CD4-positive, alpha-beta T cell treated with Interleukin-1 beta for 1 hour (primary cell): ENCODE measurements at regions not wholly inside any gene's neighbourhood (a gene's known extent, or its start where the extent isn't known, plus 50 kb on each side); places are given as distances from the start of the nearest gene placed in this dataset.
"Not testable (repeated sequence)": the region's sequence is repeated elsewhere in the genome, so short reads cannot be mapped to it uniquely, and the experiment has no call there.

Experiments
- DNase-seq, 2 donors: peaks; one replicate each; pipeline ENCODE4 v3.0.0-alpha.2; 2020 to 2022

GRCh38 chr2:10183146-10183675, 60.7 kb downstream of the RRM2 start:
- no peak for DNase-seq

DNA sequence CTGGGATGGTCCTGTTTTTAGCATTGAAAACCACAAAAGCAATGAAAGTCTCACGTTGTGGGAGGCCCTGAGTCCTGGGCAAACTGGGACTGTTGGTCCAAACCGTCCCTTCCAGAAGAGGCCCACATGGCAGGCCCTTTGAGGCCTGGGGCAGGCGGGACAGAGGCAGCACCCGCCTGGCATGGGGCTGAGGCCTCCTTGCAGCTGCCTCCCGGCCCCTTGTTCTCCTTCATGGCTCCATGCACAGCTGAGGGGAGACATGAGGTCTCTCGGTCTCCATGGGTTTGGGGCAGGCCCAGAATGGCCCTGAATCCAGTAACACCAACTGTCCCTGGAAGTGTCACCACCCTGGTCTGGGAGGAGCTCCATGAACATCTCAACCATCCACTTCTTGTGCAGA, 61.9 kb downstream of the RRM2 start:
- DNase-seq, result no peak

- DNase-seq, result no peak
Observed at GRCh38 chr2:10185046-10185445, 62.5 kb downstream of the RRM2 start.

DNA sequence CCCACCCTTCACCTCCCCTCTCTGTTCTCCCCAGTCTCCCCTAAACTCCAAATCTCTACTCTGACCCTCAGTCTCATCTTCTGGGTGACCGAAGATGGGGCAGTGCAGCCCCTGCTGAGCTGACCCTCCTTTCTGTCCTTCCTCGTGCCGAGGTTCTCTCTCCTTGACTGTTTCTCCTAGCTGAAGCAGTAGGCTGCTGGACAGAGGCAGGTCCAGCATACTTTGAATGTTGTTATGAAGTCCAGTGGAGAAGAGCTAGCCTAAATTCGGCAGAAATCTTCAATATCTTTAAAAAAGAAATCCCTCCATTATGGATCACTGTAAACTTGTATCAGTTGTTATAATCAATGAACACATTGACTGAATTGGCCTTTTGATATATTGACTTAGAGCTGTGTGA, 63.2 kb downstream of the RRM2 start:
- no peak for DNase-seq

DNA sequence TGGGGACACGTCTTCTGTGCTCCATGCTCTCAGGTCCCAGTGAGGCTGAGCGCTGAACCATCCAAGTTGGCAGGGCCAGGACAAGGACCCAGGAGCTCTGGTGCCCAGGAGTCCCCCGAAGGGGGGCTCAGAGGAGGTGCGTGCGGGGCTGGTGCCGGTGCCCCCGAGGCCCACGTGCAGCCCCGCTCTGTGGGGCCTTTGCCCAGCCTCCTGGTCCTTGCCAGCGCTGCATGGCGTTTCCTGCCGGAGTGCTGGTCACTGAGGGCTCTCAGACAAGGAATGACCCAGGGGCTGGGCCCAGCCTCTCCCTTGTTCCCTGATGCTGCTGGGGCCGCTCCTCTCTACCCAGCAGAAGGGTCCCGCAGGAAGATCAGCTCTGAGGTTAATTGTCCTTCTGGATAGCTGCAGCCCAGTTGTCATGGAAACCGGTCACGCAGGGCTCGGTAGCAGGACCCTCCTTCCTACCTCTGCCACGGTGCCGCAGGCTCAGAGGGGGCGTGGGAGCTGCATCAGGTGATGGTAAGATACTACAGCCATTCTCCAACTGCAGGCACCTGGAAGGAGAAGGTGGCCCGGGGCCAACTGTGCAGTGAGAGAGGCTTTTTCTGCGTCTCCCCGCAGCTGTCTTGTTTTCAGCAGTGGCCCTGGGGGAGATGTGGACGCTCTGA, 64.5 kb downstream of the RRM2 start:
- no peak for DNase-seq

DNA sequence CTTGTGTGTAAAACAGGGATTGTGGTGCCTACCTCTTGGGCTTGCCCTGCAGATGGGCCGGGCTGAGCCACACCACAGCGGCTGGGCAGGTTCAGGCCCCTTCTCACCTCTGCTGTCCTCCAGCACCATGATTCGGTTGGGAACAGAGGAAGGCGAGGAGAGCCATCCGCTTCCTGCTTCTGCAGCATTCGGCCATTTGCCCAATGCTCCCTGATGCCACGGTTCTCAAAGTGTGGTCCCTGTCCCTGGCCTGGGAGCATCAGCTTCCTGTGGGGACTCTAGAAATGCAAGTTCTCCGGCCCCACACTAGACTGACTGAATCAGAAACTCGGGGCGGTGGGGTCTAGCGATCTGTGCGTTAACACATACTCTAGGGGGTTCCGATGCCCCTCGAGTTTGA, 65.1 kb downstream of the RRM2 start:
- DNase-seq, result no peak

DNA sequence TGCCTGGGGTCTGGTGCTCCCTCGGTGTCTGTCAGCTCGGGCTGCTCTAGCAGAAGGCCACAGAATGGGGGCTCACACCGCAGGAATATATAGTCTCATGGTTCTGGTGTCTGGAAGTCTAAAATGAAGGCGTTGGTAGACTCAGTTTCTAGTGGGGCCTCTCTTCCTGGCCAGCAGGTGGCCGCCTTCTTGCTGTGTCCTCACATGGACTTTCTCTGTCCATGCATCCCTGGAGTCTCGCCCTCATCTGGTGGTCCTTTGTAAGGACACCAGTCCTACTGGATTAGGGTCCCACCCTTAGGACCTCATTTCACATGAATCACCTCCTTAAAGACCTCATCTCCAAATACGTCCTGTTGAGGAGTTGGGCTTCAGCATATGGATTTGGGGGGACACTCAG, 65.7 kb downstream of the RRM2 start:
- DNase-seq, result no peak

GRCh38 chr2:10188729-10189305, 66.3 kb downstream of the RRM2 start:
- DNase-seq, result no peak

- DNase-seq, result no peak
Observed at GRCh38 chr2:10190255-10190654, 67.7 kb downstream of the RRM2 start.

DNA sequence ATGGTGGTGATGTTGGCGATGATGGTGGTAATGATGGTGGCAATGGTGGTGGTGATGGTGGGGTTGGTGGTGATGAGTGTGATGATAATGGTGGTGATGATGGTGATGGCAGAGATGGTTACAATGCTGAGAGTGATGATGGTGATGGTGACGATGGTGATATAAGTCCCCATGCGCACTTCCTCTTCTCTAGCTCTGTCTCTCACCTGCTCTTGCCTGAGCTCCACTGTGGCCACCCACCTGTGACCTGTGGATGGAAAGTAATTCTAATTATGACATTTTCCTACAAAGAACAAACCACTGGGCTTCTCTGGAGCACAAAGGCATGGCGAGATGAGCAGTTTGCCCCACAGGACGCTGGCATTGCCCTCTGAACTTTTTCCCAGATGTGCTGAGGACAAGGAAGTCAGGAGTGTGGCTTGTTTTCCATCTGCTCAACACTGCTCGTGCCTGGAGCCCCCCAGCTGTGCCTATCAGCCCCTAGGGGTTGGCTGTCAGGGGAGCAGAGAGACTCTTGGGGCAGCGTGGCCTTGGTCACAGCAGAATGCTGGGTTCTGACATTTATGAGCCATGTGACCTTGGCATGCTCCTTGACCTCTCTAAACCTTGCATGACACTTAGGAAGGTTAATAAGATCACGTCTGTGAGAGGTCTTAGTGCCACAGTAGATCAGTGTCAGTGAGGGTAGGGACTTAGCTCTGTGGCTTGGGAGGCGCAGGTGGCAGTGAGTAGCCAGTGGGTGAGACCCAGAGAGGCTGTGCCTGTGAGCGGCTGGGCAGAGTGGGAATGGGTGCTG, 68.4 kb downstream of the RRM2 start:
- no peak for DNase-seq

- no peak for DNase-seq
Observed at GRCh38 chr2:10191554-10191953, 69.0 kb downstream of the RRM2 start.

DNA sequence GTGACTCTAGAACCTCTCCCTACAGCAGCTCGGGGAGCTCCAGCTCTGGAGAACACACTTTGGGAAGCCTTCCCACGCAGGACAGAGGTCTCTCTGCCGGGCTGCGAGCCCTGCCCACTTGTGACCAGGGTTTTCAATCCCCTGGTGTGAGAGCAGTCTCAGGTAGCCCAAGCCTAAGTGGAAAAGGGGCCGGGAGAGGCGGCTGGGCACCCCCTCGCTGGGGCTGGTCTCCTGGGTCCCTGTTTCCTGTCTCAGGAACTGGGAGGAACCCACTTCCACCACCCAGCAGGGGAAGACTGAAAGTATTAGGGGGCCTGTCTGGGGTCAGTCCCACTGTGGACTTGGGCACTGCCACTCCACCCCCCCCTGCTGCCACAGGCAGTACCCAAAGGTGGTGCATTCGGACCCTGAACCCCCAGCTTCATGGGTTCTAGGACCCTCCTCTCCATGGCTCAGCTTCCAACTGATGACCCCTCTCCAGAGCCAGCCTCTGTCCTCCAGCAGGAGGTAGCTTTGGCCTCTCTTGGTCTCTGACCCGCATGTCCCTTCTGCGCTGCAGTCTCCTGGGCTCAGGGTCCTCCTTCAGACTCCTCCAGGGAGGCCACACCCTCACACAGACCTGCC, 70.0 kb downstream of the RRM2 start:
- DNase-seq, result no peak

DNA sequence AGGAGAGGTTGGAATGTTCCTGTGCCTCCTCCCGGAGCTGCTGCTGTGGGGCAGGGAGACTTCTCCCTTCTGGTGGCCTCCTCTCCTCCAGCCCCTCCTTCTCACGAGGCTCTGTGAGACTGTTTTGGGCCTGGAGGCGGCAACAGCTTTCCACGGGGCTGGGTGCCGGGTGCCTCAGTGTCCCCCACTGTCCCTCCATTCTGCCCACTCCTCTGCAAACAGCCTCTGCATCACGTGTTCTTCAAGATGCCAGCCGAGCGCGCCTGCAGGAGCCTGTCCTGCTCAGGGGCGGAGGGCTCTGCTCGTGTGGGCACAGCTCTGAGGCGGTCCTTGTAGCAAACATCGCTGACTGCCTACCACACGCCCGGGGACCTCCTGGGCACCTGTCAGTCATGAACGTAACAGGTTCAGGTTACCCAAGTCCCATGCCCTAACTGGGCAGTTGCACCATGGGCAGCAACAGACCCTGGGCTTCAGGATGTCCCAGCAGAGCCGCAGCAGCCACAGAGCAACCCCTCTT, 70.8 kb downstream of the RRM2 start:
- DNase-seq, result no peak

GRCh38 chr2:10193851-10194820, 71.6 kb downstream of the RRM2 start:
- no peak for DNase-seq

- no peak for DNase-seq
Observed at GRCh38 chr2:10195278-10196109, 73.0 kb downstream of the RRM2 start.

- DNase-seq, result no peak
Observed at GRCh38 chr2:10196110-10196892, 73.8 kb downstream of the RRM2 start.

GRCh38 chr2:10196948-10197696, 74.6 kb downstream of the RRM2 start:
- no peak for DNase-seq

DNA sequence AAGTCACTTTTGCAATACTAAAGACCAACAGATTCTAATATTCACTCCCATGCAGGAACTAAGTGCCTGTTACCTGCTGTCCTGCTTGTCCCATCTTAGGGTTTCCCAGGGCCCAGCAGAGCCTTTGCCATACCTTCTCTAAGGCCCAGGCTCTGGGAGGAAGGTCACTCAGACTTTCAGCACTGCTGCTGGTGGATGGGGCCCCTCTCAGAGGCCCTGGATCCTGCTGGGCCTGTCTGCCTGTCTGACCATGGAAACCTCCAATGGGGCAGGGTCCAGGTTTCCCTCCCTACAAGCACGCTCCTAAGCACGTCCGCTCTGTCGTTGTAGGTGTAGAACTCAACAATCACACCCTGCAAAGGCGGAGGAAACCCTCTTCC, 75.1 kb downstream of the RRM2 start:
- no peak for DNase-seq

DNA sequence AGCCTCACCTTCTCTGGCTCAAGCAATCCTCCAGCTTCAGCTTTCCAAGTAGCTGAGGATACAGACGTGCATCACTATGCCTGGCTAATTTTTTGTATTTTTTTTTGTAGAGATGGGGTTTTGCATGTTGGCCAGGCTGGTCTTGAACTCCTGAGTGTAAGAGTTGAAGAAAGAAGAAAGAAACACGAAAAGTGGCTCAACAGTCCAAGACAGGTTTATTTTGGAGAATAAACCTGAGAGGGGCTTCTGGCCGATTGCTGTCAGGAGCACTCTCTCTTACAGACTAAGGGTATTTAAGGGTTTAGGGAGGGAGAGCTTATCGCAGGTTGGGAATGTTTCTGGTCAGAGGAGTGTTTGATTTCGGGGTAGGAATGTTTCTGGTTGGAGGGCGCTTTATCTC, 75.9 kb downstream of the RRM2 start:
- not testable (repeated sequence) for DNase-seq

- DNase-seq, result no peak
Observed at GRCh38 chr2:10201201-10201600, 78.7 kb downstream of the RRM2 start.
